ENCODE measurements at regions not wholly inside any gene's neighbourhood (a gene's known extent, or its start where the extent isn't known, plus 50 kb on each side); places are given as distances from the start of the nearest gene placed in this dataset.

GRCh38 chr6:23380465-23380864, 745.5 kb upstream of the NRSN1 start:
- Histone ChIP-seq H3K4me1 (ENCODE audit: control insufficient read depth, insufficient read depth, low read length) (no peaks in the 10 kb centered on the region), H3K9me3 (ENCODE audit: control insufficient read depth, insufficient read depth, low read depth, low read length) (no peaks in the 10 kb centered on the region), H3K36me3 (ENCODE audit: control insufficient read depth in 2 of 2, insufficient read depth in 1 of 2, low read length in 2 of 2) (no peaks in the 10 kb centered on the region), H3K27ac (ENCODE audit: extremely low read depth, low read depth, low read length) (no peak overlapping the region), H3K4me3 (ENCODE audit: low read depth, low read length) (no peak overlapping the region)
- POLR2A ChIA-PET, result no interaction called here
- TF ChIP-seq, protein P1, sequence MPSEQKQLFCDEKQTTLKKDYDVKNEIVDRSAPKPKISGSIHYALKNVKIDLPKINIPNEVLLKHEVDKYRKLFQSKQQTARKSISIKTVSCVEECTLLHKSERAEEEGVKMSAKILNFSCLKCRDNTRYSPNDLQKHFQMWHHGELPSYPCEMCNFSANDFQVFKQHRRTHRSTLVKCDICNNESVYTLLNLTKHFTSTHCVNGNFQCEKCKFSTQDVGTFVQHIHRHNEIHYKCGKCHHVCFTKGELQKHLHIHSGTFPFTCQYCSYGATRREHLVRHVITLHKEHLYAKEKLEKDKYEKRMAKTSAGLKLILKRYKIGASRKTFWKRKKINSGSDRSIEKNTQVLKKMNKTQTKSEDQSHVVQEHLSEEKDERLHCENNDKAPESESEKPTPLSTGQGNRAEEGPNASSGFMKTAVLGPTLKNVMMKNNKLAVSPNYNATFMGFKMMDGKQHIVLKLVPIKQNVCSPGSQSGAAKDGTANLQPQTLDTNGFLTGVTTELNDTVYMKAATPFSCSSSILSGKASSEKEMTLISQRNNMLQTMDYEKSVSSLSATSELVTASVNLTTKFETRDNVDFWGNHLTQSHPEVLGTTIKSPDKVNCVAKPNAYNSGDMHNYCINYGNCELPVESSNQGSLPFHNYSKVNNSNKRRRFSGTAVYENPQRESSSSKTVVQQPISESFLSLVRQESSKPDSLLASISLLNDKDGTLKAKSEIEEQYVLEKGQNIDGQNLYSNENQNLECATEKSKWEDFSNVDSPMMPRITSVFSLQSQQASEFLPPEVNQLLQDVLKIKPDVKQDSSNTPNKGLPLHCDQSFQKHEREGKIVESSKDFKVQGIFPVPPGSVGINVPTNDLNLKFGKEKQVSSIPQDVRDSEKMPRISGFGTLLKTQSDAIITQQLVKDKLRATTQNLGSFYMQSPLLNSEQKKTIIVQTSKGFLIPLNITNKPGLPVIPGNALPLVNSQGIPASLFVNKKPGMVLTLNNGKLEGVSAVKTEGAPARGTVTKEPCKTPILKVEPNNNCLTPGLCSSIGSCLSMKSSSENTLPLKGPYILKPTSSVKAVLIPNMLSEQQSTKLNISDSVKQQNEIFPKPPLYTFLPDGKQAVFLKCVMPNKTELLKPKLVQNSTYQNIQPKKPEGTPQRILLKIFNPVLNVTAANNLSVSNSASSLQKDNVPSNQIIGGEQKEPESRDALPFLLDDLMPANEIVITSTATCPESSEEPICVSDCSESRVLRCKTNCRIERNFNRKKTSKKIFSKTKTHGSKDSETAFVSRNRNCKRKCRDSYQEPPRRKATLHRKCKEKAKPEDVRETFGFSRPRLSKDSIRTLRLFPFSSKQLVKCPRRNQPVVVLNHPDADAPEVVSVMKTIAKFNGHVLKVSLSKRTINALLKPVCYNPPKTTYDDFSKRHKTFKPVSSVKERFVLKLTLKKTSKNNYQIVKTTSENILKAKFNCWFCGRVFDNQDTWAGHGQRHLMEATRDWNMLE (tag by site-specific recombination; conservative IDR thresholded peaks at IDR 0.05; ENCODE audit: low read depth), result no peak
- no peak for TF ChIP-seq HIC1 (tag by site-specific recombination; IDR thresholded peaks at IDR 0.05)
- no peak for TF ChIP-seq OVOL3 (tag by site-specific recombination; IDR thresholded peaks at IDR 0.05)
- TF ChIP-seq ZBTB8A (tag by site-specific recombination; IDR thresholded peaks at IDR 0.05), result no peak
- TF ChIP-seq GLIS1 (tag by site-specific recombination; IDR thresholded peaks at IDR 0.05), result no peak
- TF ChIP-seq PRDM1 (tag by site-specific recombination; IDR thresholded peaks at IDR 0.05), result no peak
- TF ChIP-seq ZNF623 (tag by site-specific recombination; IDR thresholded peaks at IDR 0.05), result no peak
- TF ChIP-seq ZBTB20 (tag by site-specific recombination; IDR thresholded peaks at IDR 0.05), result no peak
- TF ChIP-seq ZNF26 (tag by site-specific recombination; IDR thresholded peaks at IDR 0.05), result no peak
- TF ChIP-seq, protein P2, sequence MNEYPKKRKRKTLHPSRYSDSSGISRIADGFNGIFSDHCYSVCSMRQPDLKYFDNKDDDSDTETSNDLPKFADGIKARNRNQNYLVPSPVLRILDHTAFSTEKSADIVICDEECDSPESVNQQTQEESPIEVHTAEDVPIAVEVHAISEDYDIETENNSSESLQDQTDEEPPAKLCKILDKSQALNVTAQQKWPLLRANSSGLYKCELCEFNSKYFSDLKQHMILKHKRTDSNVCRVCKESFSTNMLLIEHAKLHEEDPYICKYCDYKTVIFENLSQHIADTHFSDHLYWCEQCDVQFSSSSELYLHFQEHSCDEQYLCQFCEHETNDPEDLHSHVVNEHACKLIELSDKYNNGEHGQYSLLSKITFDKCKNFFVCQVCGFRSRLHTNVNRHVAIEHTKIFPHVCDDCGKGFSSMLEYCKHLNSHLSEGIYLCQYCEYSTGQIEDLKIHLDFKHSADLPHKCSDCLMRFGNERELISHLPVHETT (tag by site-specific recombination; IDR thresholded peaks at IDR 0.05), result no peak
- no peak for TF ChIP-seq ZNF423 (tag by site-specific recombination; IDR thresholded peaks at IDR 0.05)
- no peak for TF ChIP-seq RBAK (tag by site-specific recombination; IDR thresholded peaks at IDR 0.05)
- no peak for TF ChIP-seq ZNF529 (tag by site-specific recombination; IDR thresholded peaks at IDR 0.05; ENCODE audit: insufficient replicate concordance)
- no peak for TF ChIP-seq YY1 (tag by site-specific recombination; IDR thresholded peaks at IDR 0.05)
- TF ChIP-seq ZNF843 (tag by site-specific recombination; IDR thresholded peaks at IDR 0.05), result no peak
- TF ChIP-seq, protein P3, sequence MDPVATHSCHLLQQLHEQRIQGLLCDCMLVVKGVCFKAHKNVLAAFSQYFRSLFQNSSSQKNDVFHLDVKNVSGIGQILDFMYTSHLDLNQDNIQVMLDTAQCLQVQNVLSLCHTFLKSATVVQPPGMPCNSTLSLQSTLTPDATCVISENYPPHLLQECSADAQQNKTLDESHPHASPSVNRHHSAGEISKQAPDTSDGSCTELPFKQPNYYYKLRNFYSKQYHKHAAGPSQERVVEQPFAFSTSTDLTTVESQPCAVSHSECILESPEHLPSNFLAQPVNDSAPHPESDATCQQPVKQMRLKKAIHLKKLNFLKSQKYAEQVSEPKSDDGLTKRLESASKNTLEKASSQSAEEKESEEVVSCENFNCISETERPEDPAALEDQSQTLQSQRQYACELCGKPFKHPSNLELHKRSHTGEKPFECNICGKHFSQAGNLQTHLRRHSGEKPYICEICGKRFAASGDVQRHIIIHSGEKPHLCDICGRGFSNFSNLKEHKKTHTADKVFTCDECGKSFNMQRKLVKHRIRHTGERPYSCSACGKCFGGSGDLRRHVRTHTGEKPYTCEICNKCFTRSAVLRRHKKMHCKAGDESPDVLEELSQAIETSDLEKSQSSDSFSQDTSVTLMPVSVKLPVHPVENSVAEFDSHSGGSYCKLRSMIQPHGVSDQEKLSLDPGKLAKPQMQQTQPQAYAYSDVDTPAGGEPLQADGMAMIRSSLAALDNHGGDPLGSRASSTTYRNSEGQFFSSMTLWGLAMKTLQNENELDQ (tag by site-specific recombination; IDR thresholded peaks at IDR 0.05; ENCODE audit: low read depth), result no peak
- TF ChIP-seq ZNF292 (tag by site-specific recombination; IDR thresholded peaks at IDR 0.05; ENCODE audit: borderline replicate concordance, low read depth), result no peak
- no peak for TF ChIP-seq ZNF501 (tag by site-specific recombination; IDR thresholded peaks at IDR 0.05)
- CTCF ChIA-PET, result no interaction called here
